ENCODE measurements at regions not wholly inside any gene's neighbourhood (a gene's known extent, or its start where the extent isn't known, plus 50 kb on each side); places are given as distances from the start of the nearest gene placed in this dataset.
"Not testable (repeated sequence)": the region's sequence is repeated elsewhere in the genome, so short reads cannot be mapped to it uniquely, and the experiment has no call there.

DNA sequence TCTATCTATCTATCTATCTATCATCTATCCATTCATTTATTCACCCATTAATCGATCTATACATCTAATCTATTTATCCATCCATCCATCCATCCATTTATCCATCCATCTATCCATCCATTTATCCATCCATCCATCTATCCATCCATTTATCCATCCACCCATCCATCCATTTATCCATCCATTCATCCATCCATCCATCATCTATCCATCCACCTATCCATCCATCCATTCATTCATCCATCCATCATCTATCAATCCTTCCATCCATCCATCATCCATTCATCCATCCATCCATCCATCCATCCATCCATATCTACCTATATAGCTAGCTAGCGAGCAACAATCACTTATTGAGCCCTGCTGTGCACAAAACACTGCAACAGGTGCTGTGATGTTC, 953.1 kb upstream of the ZNF722 start:
- no peak for DNase-seq (ENCODE audit: low spot score in 2 of 2)
- H3K4me3 ChIP-seq (ENCODE audit: low read depth, poor library complexity, severe bottlenecking), result peak overlapping the region; percentile 4
- WGBS, 2 donors, result 39 to 43% methylated on average over 2 of the region's 2 CpGs
- intact Hi-C loops (cut with DNase I; ENCODE audit: low total_unique reads), result no loop called here
- TF ChIP-seq, protein P1, sequence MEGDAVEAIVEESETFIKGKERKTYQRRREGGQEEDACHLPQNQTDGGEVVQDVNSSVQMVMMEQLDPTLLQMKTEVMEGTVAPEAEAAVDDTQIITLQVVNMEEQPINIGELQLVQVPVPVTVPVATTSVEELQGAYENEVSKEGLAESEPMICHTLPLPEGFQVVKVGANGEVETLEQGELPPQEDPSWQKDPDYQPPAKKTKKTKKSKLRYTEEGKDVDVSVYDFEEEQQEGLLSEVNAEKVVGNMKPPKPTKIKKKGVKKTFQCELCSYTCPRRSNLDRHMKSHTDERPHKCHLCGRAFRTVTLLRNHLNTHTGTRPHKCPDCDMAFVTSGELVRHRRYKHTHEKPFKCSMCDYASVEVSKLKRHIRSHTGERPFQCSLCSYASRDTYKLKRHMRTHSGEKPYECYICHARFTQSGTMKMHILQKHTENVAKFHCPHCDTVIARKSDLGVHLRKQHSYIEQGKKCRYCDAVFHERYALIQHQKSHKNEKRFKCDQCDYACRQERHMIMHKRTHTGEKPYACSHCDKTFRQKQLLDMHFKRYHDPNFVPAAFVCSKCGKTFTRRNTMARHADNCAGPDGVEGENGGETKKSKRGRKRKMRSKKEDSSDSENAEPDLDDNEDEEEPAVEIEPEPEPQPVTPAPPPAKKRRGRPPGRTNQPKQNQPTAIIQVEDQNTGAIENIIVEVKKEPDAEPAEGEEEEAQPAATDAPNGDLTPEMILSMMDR (IDR thresholded peaks at IDR 0.05), result no peak
- no peak for TF ChIP-seq POLR2A (IDR thresholded peaks at IDR 0.05)

DNA sequence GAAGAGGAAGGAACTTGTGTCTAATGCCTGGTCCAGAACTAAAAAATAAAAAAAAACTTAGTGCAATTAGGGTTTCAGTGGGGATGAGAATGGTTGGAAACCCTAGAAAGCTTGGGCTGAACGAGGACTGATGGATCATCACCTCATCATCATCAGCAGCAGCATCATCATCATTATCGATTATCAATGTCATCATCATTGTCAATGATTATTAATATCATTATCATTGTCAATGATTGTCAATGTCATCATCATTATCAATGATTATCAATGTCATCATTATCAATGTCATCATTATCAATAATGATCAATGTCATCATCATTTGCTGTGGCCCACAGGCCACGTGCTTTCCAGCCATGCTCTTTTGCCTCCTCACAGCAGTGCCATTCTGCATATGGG, 952.0 kb upstream of the ZNF722 start:
- 69 to 72% methylated on average over 3 of the region's 3 CpGs for whole genome bisulfite sequencing, 2 donors
- H3K4me3 ChIP-seq (ENCODE audit: low read depth, poor library complexity, severe bottlenecking), result no peak overlapping the region
- TF ChIP-seq, protein P1 (IDR thresholded peaks at IDR 0.05), result no peak
- TF ChIP-seq POLR2A (IDR thresholded peaks at IDR 0.05), result no peak
- no peak for DNase-seq (ENCODE audit: low spot score in 2 of 2)
- intact Hi-C loops (cut with DNase I; ENCODE audit: low total_unique reads), result no loop called here

DNA sequence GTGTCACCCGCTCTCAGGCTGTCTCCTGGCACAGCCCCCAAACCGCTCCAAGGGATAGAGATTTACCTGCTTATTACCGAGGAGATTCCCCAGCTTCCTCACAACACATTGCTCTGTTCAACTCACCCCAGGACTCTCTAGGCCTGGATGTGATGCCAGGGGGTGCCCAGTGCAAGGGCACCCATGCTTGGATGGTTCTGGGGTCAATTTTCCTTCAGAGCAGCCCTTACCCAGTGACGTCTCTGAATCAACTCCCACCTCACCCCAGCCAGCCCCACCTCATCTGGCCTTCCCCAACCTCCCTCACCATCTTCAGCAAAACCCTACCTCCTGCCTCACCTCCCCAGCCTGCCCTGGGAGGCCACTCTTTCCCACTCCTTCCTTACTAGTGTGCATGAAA, 951.6 kb upstream of the ZNF722 start:
- TF ChIP-seq, protein P1 (IDR thresholded peaks at IDR 0.05), result no peak
- TF ChIP-seq POLR2A (IDR thresholded peaks at IDR 0.05), result no peak
- intact Hi-C loops (cut with DNase I; ENCODE audit: low total_unique reads), result no loop called here
- peak in 1 of 2 donors; percentile 60 for DNase-seq (ENCODE audit: low spot score in 2 of 2)
- H3K4me3 ChIP-seq (ENCODE audit: low read depth, poor library complexity, severe bottlenecking), result no peak overlapping the region
- 77 to 79% methylated on average over 4 of the region's 4 CpGs for WGBS, 2 donors

DNA sequence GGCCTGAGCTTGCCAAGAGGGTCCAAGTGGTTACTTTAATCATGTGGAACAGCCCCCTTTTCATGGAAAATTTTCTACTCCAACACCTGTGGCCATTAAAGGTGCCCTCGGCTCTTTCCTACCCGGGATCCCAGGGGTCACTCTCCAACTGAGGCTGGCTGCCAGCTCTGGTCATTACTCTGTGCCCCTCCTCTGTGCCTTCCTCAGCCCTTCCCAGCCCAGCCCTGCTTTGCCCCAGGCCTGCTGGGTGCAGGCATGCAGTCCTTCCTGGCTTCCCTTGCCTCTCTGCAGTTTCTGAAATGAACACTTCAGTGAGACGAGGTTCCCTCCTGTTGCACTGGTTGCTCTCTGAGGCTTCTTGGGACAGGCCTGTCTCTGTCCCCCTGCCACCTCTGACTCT, 951.1 kb upstream of the ZNF722 start:
- intact Hi-C loops (cut with DNase I; ENCODE audit: low total_unique reads), result no loop called here
- WGBS, 2 donors, result 68 to 76% methylated on average over 3 of the region's 3 CpGs
- no peak for TF ChIP-seq POLR2A (IDR thresholded peaks at IDR 0.05)
- TF ChIP-seq, protein P1 (IDR thresholded peaks at IDR 0.05), result no peak

DNA sequence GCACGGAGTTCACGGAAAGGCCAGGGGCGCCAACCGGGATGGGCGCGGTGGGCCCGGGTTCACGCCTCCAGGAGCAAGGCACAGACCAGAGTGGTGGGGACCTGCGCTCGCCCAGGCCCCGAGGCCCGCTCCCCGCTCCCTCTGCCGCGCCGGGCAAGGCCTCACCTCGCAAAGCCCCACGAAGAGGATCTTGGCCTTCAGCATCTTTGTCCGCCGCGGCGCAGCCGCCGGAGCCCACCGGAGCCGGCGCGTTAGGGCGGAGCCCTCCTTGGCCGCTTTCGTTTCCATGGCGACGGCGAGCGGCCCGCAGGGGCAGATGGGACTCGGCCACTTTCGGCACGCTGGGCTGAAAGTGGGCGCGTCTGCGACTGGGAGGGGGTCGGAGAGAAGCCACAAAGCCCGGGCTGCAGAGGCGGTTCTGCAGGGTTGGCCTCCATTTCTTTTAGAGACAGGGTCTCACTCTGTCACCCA, 944.4 kb upstream of the ZNF722 start:
- no peak overlapping the region for H3K4me3 ChIP-seq (ENCODE audit: low read depth, poor library complexity, severe bottlenecking)
- TF ChIP-seq, protein P1 (IDR thresholded peaks at IDR 0.05), result no peak
- TF ChIP-seq POLR2A (IDR thresholded peaks at IDR 0.05), result no peak
- intact Hi-C loops (cut with DNase I; ENCODE audit: low total_unique reads), result no loop called here
- 40 to 59% methylated on average over 6 to 17 of the region's 45 CpGs for WGBS, 2 donors
- DNase-seq (ENCODE audit: low spot score in 2 of 2), result peak in 1 of 2 donors; percentile 72

More for the DNA sequence above, 951.1 kb upstream of the ZNF722 start:
- no peak for DNase-seq (ENCODE audit: low spot score in 2 of 2)
- no peak overlapping the region for H3K4me3 ChIP-seq (ENCODE audit: low read depth, poor library complexity, severe bottlenecking)

DNA sequence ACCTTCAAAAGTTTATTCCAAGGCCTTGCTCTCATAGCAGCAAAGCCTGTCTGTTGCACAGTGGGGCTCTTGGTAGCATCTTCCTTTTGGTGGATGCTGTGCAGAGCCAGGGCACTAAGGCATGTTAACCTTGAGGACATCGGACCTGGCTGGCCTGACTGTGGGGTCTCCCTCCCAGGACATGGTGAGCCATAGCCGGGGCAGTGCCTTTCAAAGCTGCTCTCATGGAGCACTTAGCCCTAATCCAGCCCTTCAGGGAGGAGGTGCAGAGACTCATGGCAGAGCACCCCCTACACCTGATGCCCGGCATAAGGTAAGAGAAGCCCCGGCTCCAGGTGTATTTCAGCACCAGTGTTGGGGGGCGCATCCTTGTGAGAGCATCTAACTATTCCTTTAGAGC, 941.4 kb upstream of the ZNF722 start:
- H3K4me3 ChIP-seq (ENCODE audit: low read depth, poor library complexity, severe bottlenecking), result no peak overlapping the region
- intact Hi-C loops (cut with DNase I; ENCODE audit: low total_unique reads), result no loop called here
- TF ChIP-seq POLR2A (IDR thresholded peaks at IDR 0.05), result no peak
- TF ChIP-seq, protein P1 (IDR thresholded peaks at IDR 0.05), result no peak
- 84 to 95% methylated on average over 5 of the region's 5 CpGs for WGBS, 2 donors
- peak in 1 of 2 donors; percentile 43 for DNase-seq (ENCODE audit: low spot score in 2 of 2)

DNA sequence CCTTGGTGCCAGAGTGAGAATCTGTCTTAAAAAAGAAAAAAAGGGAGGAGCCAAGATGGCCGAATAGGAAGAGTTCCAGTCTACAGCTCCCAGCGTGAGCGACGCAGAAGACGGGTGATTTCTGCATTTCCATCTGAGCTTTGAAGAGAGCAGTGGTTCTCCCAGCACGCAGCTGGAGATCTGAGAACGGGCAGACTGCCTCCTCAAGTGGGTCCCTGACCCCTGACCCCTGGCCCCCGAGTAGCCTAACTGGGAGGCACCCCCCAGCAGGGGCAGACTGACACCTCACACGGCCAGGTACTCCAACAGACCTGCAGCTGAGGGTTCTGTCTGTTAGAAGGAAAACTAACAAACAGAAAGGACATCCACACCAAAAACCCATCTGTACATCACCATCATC, 937.9 kb upstream of the ZNF722 start:
- H3K4me3 ChIP-seq (ENCODE audit: low read depth, poor library complexity, severe bottlenecking); intact Hi-C loops (cut with DNase I; ENCODE audit: low total_unique reads): not testable (repeated sequence)
- WGBS, 2 donors, result 62 to 65% methylated on average over 9 of the region's 9 CpGs
- peak in 1 of 2 donors; percentile 53 for DNase-seq (ENCODE audit: low spot score in 2 of 2)
